Right lobe of liver (tissue), 6 donors: ENCODE measurements at regions not wholly inside any gene's neighbourhood (a gene's known extent, or its start where the extent isn't known, plus 50 kb on each side); places are given as distances from the start of the nearest gene placed in this dataset.
"Not testable (repeated sequence)": the region's sequence is repeated elsewhere in the genome, so short reads cannot be mapped to it uniquely, and the experiment has no call there.

Experiments
- ATAC-seq, 4 donors: fragments of 200-7000 bp; cut with Tn5 transposase; one replicate each; pipeline ENCODE4 v1.9.1; 2020; ENCODE audit warnings: mild to moderate bottlenecking in 4 of 4, moderate library complexity in 4 of 4
- DNase-seq, 3 donors: peaks; one replicate each; pipeline ENCODE4 v3.0.0-alpha.2; 2020
- H3K27ac ChIP-seq, 3 donors: fragments of 200-600 bp; one replicate each; pipeline ENCODE4 v1.8.0; 2022
- H3K27me3 ChIP-seq, 2 donors: fragments of 200-600 bp; one replicate each; pipeline ENCODE4 v1.8.0; 2022
- H3K36me3 ChIP-seq, 4 donors: fragments of 200-600 bp; sonication (generic) in 1 of 4; one replicate each; pipeline versions ENCODE4 v1.5.1 to v1.8.0; 2017 to 2022; ENCODE audit warnings: control low read depth in 1 of 4
- H3K4me1 ChIP-seq, 4 donors: fragments of 200-600 bp; sonication (generic) in 1 of 4; one replicate each; pipeline versions ENCODE4 v1.5.1 to v1.8.0; 2017 to 2022; ENCODE audit warnings: control low read depth in 1 of 4
- H3K4me3 ChIP-seq, 3 donors: fragments of 200-600 bp; one replicate each; pipeline ENCODE4 v1.8.0; 2022
- H3K9me3 ChIP-seq, 4 donors: fragments of 200-600 bp; sonication (generic) in 1 of 4; one replicate each; pipeline versions ENCODE4 v1.5.1 to v1.8.0; 2017 to 2022; ENCODE audit warnings: control low read depth in 1 of 4
- POLR2A ChIP-seq: fragments of 450-650 bp; IDR thresholded peaks from one replicate; pipeline ENCODE4 v1.6.1; 2017; ENCODE audit warnings: antibody characterized with exemption, mild to moderate bottlenecking
- WGBS: methylation state at CpG from one replicate; pipeline ENCODE4 v1.1.6; 2018; ENCODE audit warnings: low coverage, low lambda C conversion rate; ENCODE audit not compliant: insufficient coverage; ENCODE audit errors: missing lambda C conversion rate; 5-methylcytosine and 5-hydroxymethylcytosine counted together
- intact Hi-C, 2 donors: fragments of 100-400 bp; cut with DNase I; formaldehyde crosslinking; loops; one replicate each; pipeline versions ENCODE4 v1.11.2 to v1.14.1; 2022
- TF ChIP-seq, protein P1 (sequence below), 4 donors: fragments of 200-600 bp in 3 of 4; fragments of 450-650 bp in 1 of 4; IDR thresholded peaks; one replicate each; pipeline versions ENCODE4 v1.5.1 to v1.8.0; 2016 to 2022; ENCODE audit warnings: antibody characterized with exemption in 4 of 4, mild to moderate bottlenecking in 2 of 4
- donor health status: DM: no; HTN: yes; CAD: no.
- donor health status: DM: no; HTN: no; CAD: no.
- donor health status: DM: no; HTN: no; CAD: no.
- donor health status: DM: no; HTN: yes; CAD: no.
- donor health status: DM: no; HTN: yes; CAD: no.

DNA sequence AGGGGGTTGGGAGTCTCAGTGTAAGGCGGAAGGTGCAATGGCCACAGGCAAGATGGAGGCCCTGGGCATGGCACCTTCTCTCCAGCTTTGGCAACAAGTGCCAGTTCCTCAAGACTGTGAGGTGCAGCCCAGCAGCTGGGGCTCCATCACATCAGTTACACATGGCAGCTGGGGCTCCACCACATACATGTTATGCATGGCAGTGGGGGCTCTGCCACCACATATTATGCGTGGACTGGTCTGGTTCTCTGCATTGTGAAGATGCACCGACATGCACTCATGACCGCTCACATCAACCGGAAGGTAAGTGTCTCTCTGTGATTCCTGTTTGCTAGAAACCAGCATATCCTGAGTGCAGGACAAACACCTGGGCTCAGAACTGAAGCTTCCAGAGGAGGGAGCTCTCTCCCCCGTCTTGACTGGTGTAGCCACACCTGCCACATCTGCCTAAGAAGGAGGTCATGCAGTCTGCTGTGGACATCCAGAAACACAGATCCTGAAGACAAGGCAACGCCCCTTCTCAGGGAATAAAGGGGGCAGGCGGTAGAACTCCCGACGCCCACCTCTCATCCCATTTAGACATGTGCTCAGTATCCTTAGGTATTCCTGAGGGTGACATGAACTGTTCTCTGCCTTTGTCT is 104.1 kb upstream of the TMPRSS2 start:
- H3K27me3 ChIP-seq, result no peaks in the 10 kb centered on the region
- H3K4me3 ChIP-seq, result no peak overlapping the region
- 16% methylated on average over 5 of the region's 10 CpGs for WGBS
- TF ChIP-seq, protein P1, sequence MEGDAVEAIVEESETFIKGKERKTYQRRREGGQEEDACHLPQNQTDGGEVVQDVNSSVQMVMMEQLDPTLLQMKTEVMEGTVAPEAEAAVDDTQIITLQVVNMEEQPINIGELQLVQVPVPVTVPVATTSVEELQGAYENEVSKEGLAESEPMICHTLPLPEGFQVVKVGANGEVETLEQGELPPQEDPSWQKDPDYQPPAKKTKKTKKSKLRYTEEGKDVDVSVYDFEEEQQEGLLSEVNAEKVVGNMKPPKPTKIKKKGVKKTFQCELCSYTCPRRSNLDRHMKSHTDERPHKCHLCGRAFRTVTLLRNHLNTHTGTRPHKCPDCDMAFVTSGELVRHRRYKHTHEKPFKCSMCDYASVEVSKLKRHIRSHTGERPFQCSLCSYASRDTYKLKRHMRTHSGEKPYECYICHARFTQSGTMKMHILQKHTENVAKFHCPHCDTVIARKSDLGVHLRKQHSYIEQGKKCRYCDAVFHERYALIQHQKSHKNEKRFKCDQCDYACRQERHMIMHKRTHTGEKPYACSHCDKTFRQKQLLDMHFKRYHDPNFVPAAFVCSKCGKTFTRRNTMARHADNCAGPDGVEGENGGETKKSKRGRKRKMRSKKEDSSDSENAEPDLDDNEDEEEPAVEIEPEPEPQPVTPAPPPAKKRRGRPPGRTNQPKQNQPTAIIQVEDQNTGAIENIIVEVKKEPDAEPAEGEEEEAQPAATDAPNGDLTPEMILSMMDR (IDR thresholded peaks at IDR 0.05), result no peak
- no peak for TF ChIP-seq POLR2A
- no peaks in the 10 kb centered on the region for H3K36me3 ChIP-seq
- intact Hi-C loops, result loop anchor here (5.0 to 10.0 kb wide), 2 partner anchors 163 to 165 kb away; no protein-coding TSS in a partner anchor
- H3K4me1 ChIP-seq, result peaks cover 0 to 4% (median 0%) of the 10 kb centered on the region in 4 donors
- H3K9me3 ChIP-seq, result no peaks in the 10 kb centered on the region
- ATAC-seq, result peak; percentile 60 to 69 (median 66)
- DNase-seq, result no peak
- H3K27ac ChIP-seq, result no peak overlapping the region

DNA sequence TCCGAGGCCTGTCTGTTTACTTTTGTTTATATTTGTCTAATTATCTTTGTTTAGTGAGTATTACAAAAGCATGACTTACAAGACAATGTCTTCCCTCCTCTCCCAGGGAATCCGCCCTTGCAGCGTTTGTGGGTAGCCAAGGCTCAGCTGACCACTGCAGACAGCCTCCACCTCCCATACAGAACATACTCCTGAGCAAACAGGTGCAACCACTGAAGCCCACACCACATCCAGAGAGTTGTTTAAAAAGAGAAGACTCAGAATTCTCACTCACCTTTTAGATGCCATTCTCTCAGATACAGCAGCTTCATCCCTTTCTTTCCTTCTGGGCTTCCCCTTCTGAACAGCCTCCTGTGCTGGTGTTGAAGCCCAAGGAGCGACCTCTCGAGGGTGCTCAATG is 103.5 kb upstream of the TMPRSS2 start:
- no peak overlapping the region for H3K4me3 ChIP-seq
- H3K9me3 ChIP-seq, result no peaks in the 10 kb centered on the region
- H3K36me3 ChIP-seq, result no peaks in the 10 kb centered on the region
- intact Hi-C loops, result loop anchor here (5.0 to 10.0 kb wide), 2 partner anchors 163 to 166 kb away; no protein-coding TSS in a partner anchor
- DNase-seq, result no peak
- ATAC-seq, result no peak
- WGBS, result 70% methylated on average over 5 of the region's 5 CpGs
- H3K4me1 ChIP-seq, result peaks cover 0 to 4% (median 0%) of the 10 kb centered on the region in 4 donors
- no peak overlapping the region for H3K27ac ChIP-seq
- TF ChIP-seq, protein P1 (IDR thresholded peaks at IDR 0.05), result no peak
- TF ChIP-seq POLR2A, result no peak
- no peaks in the 10 kb centered on the region for H3K27me3 ChIP-seq

DNA sequence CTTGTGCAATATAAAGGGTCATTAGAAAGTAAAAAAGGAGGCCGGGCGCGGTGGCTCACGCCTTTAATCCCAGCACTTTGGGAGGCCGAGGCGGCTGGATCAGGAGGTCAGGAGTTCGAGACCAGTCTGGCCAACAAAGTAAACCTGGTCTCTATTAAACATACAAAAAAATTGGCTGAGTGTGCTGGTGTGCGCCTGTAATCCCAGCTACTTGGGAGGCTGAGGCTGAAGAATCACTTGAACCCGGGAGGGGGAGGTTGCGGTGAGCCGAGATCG is 102.8 kb upstream of the TMPRSS2 start:
- not testable (repeated sequence) for H3K27me3 ChIP-seq, H3K4me3 ChIP-seq, H3K27ac ChIP-seq, H3K4me1 ChIP-seq, ATAC-seq, DNase-seq, H3K9me3 ChIP-seq, H3K36me3 ChIP-seq
- intact Hi-C loops, result loop anchor here (5.0 to 10.0 kb wide), 2 partner anchors 164 to 167 kb away; no protein-coding TSS in a partner anchor
- 76% methylated on average over 12 of the region's 12 CpGs for WGBS

DNA sequence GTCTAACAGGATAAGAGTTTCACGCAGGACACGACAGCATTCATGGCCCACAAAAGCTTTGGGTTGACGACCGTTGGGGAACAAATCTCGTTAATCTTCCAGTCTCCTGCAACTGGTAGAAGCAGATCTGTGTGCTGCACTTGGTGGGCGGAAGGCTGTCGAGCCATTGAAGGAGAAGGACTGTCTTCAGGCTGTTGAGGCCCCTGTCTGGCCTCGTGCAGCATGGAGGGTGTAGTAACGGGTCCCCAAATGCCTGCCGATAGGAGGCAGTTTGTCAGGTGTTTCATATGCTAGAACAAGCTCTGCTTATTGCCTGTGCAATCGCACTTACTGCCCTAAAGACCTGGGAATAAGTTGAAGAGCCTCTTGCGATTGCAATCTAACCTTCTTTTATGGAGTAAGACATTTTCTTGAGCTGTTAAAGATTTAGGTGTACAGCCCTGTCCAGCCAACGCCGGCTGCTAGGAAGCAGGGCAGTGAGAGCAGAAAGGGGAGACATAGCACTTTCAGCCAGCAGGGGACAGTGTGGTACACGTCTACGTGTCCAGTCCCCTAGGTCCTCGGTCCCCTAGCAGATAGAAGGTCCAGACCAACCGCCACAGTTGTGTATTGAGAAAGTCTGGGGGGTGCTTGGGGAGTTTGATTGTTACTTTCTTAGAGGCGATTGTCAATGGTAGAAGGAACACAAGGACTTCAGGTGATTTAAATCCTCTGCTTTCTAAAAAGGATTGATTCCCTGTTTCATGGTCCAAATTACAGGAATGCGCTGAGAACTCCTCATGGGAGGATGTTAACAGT is 102.3 kb upstream of the TMPRSS2 start:
- 43% methylated on average over 14 of the region's 20 CpGs for WGBS
- H3K27ac ChIP-seq, result no peak overlapping the region
- H3K36me3 ChIP-seq, result no peaks in the 10 kb centered on the region
- intact Hi-C loops, result loop anchor here (5.0 to 10.0 kb wide), 2 partner anchors 165 to 167 kb away; no protein-coding TSS in a partner anchor
- H3K4me3 ChIP-seq, result no peak overlapping the region
- no peaks in the 10 kb centered on the region for H3K9me3 ChIP-seq
- peaks cover 0 to 9% (median 0%) of the 10 kb centered on the region in 4 donors for H3K4me1 ChIP-seq
- no peak for TF ChIP-seq POLR2A
- TF ChIP-seq, protein P1 (IDR thresholded peaks at IDR 0.05), result peak; percentile 88 to 94 (median 92)
- H3K27me3 ChIP-seq, result no peaks in the 10 kb centered on the region
- ATAC-seq, result peak; percentile 79 to 87 (median 83)
- DNase-seq, result peak in 2 of 3 donors; percentile 75 to 79

DNA sequence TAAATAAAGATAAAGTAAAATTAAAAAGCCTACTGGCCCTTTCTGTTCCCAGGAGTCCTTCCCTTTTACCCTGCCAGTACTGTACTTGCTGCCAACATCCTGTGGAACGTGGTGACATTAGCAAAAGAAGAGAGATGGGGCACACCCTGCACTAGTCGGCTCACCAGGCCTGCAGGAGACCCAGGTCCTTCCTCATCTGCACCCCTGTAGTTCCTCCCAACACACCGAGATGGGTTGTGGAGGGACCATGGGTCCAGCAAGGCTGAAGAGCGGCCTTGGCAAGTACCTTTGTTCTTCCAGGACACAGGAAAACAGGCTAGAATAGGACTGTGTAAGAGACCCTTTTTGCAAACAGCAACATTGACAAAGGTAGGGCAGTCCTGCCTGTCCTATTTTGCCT is 98.7 kb upstream of the TMPRSS2 start:
- intact Hi-C loops, result no loop called here
- Histone ChIP-seq H3K27me3 (no peaks in the 10 kb centered on the region), H3K4me1 (peaks cover 0 to 7% (median 0%) of the 10 kb centered on the region in 4 donors), H3K27ac (no peak overlapping the region), H3K9me3 (no peaks in the 10 kb centered on the region), H3K4me3 (no peak overlapping the region), H3K36me3 (no peaks in the 10 kb centered on the region)
- DNase-seq (no peak), ATAC-seq (no peak)
- TF ChIP-seq, protein P1 (IDR thresholded peaks at IDR 0.05), result no peak
- TF ChIP-seq POLR2A, result no peak
- WGBS, result 55% methylated on average over 4 of the region's 4 CpGs
